GM18502 (cell line): ENCODE measurements at regions not wholly inside any gene's neighbourhood (a gene's known extent, or its start where the extent isn't known, plus 50 kb on each side); places are given as distances from the start of the nearest gene placed in this dataset.

ENCODE experiments used
- ATAC-seq: cut with Tn5 transposase; IDR thresholded peaks from one replicate; pipeline ENCODE4 v1.9.1; 2021; ENCODE audit warnings: mild to moderate bottlenecking; ENCODE audit not compliant: unreplicated experiment, poor library complexity

GRCh38 chrX:13266641-13267345 lies 53.1 kb downstream of the ATXN3L start:
- ATAC-seq: no peak

GRCh38 chrX:13265549-13266132 lies 54.2 kb downstream of the ATXN3L start:
- no peak for ATAC-seq

GRCh38 chrX:13265111-13265510 lies 54.7 kb downstream of the ATXN3L start:
- ATAC-seq: no peak

- ATAC-seq: peak; percentile 85
These were observed 56.1 kb downstream of the ATXN3L start for GRCh38 chrX:13263560-13264251.

- no peak for ATAC-seq
These were observed 58.5 kb downstream of the ATXN3L start for GRCh38 chrX:13261348-13261747.

GRCh38 chrX:13260598-13260997 lies 59.3 kb downstream of the ATXN3L start:
- no peak for ATAC-seq

DNA sequence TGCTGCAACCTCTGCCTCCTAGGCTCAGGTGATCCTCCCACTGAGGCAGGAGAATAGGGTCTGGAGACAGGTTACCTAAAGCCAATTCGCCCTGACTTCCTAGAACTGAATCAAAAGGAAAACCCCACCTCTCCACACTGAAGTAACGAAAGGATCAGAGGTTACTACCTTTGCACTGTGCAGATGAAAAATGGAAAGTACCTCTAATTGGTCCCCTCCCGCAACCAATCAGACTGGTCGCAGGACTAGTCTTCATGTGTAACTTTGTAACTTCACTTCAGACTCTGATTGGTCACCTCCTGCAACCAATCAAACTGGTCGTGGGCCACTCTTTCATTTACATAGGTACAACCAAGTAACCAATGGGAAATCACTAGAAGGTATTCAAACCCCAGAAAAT lies 61.1 kb downstream of the ATXN3L start:
- no peak for ATAC-seq

GRCh38 chrX:13258052-13258444 lies 61.8 kb downstream of the ATXN3L start:
- peak; percentile 18 for ATAC-seq

DNA sequence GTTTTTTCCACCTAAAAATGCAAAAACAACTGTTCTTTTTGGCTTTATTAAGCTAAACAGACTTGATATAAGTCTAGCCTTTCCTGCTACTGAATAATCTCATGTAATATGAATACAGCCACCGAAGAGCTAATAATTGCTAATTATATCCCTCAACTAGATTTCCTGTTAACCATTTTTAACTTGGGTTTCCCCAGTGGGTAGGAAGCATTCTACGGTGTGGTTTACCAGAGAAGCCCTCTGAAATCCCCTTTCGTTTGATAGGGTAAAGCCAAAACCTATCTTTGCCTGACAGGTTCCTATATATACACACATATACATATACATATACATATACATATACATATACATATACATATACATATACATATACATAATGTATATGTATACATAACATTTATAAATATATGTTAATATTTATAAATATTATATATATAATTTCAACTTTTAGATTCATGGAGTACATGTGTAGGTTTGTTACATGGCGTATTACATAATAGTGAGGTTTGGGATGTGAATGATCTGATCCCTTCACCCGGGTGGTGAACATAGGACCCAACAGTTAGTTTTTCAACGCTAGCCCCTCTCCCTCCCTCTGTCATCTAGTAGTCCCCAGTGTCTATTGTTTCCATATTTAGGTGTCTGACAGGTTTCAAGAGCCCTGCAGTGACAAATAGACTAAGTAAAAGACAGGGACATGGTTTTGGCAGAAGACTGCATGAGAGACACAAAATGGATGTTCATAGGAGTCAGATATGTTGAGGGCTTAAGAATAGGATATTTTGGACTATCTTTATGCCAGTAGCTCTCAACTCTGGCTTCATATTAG lies 62.4 kb downstream of the ATXN3L start:
- ATAC-seq: peak; percentile 56

- peak; percentile 26 for ATAC-seq
These were observed 63.2 kb downstream of the ATXN3L start for GRCh38 chrX:13256603-13257002.

GRCh38 chrX:13254870-13255269 lies 65.0 kb downstream of the ATXN3L start:
- ATAC-seq: no peak

DNA sequence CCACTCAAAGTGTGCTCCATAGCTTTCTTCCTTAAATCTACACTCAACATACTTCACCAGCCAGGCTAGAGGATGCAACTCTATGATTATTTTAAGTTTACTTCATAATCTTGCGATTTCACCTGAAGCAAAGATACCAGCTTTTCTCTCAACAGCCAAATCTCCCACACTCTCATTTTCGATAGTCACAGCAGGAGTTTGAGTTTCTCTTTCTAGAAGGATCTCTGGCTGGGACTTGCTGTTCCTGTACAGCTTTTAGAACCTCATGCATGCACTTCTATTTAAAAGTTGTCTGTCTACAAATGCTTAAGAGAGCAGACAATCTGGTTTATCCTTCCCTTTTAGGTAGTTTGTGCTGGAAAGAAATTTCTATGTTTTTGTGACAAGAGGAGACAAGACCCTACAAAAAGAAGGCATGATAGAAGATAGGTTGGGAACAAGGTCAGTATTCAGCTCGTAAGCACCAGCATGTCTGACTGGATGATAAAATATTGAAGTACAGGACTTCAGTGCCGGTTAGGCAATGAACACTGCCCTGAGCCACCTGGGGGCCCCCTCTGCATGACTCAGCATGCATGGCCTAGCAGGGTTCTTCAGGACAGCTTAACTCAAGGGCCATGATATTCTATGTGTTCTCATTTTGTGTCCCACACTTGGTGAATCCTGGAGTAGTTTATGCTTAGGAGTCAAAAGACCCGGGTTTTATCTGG lies 65.6 kb downstream of the ATXN3L start:
- peak; percentile 44 for ATAC-seq

DNA sequence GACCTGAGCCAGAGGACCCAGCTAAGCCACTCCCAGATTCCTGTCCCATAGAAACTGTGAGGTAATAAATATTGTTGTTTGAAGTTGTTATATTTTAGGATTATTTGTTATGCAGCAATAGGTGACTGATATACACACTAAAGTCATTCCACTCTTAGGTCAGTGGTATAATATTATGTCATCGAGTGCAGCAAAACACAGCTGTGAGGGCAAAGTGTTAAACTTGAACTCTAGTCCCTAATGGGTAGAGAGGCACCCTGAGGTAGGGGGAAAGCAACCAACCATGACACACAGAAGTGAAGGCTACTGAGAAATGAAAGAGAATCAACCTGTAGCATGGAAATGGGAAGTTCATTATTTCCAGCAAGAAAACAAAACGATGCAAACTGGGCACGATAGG lies 66.6 kb downstream of the ATXN3L start:
- ATAC-seq: no peak

DNA sequence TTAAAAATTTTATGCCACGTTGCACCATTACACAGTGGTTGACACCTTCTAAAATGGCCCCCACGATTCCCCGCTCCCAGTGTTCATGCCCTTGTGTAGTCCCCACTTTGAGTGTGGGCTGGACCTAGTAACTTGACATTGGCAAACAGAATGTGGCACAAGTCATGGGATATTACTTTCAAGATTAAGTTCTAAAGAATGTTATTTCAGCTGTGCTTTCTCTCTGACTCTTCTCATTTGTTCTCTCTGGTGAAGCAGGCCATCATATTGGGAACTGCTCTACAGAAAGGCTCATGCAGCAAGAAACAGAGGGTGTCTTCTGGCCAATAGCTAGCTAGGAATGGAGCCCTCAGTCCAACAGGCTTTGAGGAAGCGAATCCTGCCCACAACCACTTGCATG lies 67.1 kb downstream of the ATXN3L start:
- no peak for ATAC-seq

DNA sequence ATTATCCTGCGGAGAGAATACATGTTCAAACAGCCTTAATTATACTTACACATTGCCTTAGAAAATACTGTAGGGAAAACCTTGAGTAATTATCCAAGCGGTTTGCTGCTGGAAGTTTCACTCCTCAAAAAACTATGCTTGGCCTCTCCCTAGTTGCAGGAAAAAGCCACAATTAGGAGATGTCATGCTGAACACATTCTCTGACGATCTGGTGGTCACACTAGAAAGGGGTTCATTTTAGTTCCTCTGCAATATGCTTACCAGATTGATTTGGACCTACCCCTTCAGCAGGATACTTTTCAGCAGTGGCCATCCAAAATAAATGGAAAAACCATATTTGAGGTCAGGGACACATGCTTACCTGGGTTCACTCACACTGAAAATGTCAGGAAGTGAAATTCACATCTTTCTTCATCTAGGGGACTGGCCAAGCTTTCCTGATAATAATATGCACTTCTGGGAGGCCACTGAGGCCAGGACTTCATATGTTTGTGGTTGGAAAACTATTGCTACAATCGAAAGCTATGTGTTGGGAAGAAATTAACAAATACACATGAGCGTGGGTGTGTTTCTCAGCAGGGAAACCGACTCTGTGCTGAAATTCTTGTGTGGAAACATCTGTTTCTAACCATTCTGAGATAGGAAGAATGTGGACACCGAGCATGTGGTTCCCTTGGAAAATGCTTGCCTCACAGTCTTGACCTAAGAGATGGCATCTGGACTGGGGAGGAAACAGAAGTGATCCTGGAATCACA lies 68.8 kb downstream of the ATXN3L start:
- no peak for ATAC-seq

DNA sequence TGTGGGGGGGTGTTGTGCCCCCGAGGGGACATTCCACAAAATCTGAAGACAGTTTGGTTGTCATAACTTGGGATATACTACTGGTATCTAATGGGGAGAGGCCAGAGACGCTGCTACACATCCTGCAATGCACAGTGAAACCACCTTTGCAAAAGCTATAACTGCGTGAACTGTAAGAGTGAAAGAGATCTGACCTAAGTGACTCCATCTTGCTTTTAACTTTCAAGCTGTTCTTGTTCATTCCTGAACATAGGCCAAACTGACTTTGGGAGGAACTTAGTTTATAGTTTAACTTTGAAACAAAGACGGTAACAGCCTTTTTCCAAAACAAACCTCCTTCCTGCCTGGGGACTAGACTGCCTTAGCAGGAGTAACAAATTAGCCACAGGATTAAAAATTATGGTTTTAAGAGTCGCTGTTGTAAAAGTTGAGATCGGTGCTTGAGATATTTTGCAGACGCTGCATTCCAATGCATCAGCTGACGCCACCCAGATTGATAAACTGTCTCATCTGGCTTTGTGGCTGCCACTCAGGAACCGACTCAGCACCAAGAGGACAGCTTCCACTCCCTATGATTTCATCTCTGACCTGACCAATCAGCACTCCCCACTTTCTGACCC lies 70.9 kb downstream of the ATXN3L start:
- no peak for ATAC-seq

- no peak for ATAC-seq
These were observed 80.6 kb downstream of the ATXN3L start for GRCh38 chrX:13239272-13239671.

- ATAC-seq: no peak
These were observed 83.9 kb downstream of the ATXN3L start for GRCh38 chrX:13235930-13236329.

- no peak for ATAC-seq
These were observed 87.4 kb downstream of the ATXN3L start for GRCh38 chrX:13232484-13232883.
